ENCODE measurements at regions not wholly inside any gene's neighbourhood (a gene's known extent, or its start where the extent isn't known, plus 50 kb on each side); places are given as distances from the start of the nearest gene placed in this dataset.
"Not testable (repeated sequence)": the region's sequence is repeated elsewhere in the genome, so short reads cannot be mapped to it uniquely, and the experiment has no call there.

DNA sequence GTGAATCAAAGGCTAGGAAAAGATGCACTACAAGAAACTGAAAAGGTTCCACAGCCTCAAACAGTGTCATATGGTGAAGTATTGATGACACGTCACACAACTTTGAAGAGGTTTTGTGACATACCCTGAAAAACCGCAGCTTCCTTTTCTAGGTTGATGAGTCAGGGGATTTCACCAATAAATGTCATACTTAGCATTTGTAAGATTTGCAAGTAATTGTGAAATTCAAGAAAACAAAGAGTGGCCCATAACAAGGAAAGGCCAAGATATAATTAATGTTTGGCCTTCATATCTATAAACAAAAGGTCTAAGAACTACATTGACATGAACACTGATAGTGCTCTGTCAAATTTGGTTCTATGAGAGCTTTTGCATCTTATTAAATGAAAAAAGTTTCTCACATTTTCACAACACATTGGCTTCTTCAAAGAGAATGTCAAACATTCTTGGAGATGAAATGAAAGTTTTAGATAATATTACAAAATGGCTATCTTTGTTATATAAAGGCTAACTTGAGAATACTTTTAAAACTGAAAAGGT, 62.0 kb upstream of the NAMPT start:
- H3K27me3 ChIP-seq (ENCODE audit: control insufficient read depth, insufficient read depth, low read length) = no peaks in the 10 kb centered on the region

DNA sequence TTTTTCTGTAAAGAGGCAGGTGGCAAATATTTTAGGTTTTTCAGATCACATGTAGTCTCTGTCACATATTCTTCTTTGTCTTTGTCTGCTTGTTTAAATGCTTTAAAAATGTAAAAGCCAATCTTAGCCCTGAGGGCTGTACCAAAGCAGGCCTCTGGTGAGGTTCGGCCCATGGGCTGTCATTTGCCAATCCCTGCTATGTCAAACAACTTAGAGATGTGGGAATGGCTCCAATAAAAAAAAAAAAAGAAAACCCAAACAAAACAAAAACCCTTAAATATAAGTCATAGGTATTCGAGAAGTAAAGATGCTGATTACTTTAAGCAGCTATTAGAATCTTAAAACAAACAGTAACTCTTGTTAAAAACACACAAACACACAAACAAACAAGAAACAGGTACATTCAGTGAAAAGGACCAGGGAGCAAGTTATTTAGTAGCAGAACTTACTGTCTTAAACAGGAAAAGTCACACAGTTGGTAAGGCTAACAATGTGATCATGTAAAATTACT, 61.4 kb upstream of the NAMPT start:
- Histone ChIP-seq H3K36me3 (ENCODE audit: control insufficient read depth, insufficient read depth, low read length) (no peaks in the 10 kb centered on the region), H3K27me3 (ENCODE audit: control insufficient read depth, insufficient read depth, low read length) (no peaks in the 10 kb centered on the region), H3K4me3 (ENCODE audit: low read depth, low read length) (no peak overlapping the region)
- no peak for DNase-seq (ENCODE audit: low read depth)
- TF ChIP-seq, protein P1, sequence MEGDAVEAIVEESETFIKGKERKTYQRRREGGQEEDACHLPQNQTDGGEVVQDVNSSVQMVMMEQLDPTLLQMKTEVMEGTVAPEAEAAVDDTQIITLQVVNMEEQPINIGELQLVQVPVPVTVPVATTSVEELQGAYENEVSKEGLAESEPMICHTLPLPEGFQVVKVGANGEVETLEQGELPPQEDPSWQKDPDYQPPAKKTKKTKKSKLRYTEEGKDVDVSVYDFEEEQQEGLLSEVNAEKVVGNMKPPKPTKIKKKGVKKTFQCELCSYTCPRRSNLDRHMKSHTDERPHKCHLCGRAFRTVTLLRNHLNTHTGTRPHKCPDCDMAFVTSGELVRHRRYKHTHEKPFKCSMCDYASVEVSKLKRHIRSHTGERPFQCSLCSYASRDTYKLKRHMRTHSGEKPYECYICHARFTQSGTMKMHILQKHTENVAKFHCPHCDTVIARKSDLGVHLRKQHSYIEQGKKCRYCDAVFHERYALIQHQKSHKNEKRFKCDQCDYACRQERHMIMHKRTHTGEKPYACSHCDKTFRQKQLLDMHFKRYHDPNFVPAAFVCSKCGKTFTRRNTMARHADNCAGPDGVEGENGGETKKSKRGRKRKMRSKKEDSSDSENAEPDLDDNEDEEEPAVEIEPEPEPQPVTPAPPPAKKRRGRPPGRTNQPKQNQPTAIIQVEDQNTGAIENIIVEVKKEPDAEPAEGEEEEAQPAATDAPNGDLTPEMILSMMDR (IDR thresholded peaks at IDR 0.05; ENCODE audit: insufficient read depth, low read length, poor library complexity, severe bottlenecking) = no peak

More for the DNA sequence above, 62.0 kb upstream of the NAMPT start:
- H3K4me3 ChIP-seq (ENCODE audit: low read depth, low read length) = no peak overlapping the region
- peak; percentile 52 for DNase-seq (ENCODE audit: low read depth)
- H3K36me3 ChIP-seq (ENCODE audit: control insufficient read depth, insufficient read depth, low read length) = no peaks in the 10 kb centered on the region
- TF ChIP-seq, protein P1 (IDR thresholded peaks at IDR 0.05; ENCODE audit: insufficient read depth, low read length, poor library complexity, severe bottlenecking) = no peak

DNA sequence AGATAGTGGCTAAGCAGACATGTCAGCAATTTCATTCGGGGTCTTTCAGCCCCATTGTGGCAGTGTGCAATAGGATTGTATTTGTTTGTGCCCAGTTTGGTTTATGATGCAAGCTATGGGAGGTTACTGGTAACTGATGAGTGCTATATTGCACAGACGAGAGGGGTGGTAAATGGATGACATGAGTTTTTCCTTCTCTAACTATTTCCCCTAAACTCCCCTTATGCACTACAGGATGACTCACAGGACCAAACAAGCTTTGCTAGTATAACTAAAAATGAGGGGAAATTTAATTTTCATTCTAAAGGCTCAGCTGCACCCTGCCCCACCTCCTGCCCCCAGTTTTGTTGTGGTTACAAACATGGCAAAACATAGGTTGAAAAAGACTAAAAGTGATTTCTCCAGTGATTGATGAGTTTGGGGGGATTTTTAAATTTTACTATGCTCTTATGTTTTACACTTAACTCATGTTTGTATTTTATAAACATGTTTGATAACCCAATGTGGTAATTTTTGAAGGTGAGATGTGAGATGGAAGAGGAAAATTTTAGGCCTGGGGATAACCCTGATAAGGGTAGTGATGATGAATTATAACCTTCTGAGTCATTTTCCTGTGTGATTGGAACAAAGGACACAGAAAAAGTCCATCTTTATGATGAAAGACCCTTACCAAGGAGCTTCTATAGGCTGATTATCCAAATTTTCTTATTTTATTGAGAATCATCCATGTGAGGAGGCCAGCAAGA, 60.8 kb upstream of the NAMPT start:
- Histone ChIP-seq H3K4me3 (ENCODE audit: low read depth, low read length) (no peak overlapping the region), H3K36me3 (ENCODE audit: control insufficient read depth, insufficient read depth, low read length) (no peaks in the 10 kb centered on the region), H3K27me3 (ENCODE audit: control insufficient read depth, insufficient read depth, low read length) (no peaks in the 10 kb centered on the region)
- TF ChIP-seq, protein P1 (IDR thresholded peaks at IDR 0.05; ENCODE audit: insufficient read depth, low read length, poor library complexity, severe bottlenecking) = no peak
- no peak for DNase-seq (ENCODE audit: low read depth)

DNA sequence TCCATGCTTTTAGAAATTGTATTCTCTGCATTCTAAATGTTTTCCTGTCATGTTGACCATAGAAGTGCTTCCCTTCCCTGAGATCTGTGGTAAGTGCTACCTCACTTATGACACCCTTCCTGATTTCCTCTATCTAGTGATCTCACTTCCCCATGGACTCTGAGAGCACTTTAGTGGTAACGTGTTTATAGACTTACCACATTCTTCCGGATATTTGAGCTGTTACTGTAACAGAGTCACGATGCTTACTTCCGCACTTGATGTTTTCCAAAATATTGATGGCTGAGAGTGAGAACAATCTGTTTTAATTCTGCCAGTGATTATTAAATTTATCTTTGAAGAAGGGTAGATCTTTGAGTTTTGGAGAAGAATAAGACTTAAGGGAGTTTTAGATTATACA, 60.1 kb upstream of the NAMPT start:
- Histone ChIP-seq H3K4me3 (ENCODE audit: low read depth, low read length) (no peak overlapping the region), H3K36me3 (ENCODE audit: control insufficient read depth, insufficient read depth, low read length) (no peaks in the 10 kb centered on the region), H3K27me3 (ENCODE audit: control insufficient read depth, insufficient read depth, low read length) (no peaks in the 10 kb centered on the region)
- no peak for DNase-seq (ENCODE audit: low read depth)
- TF ChIP-seq, protein P1 (IDR thresholded peaks at IDR 0.05; ENCODE audit: insufficient read depth, low read length, poor library complexity, severe bottlenecking) = no peak

DNA sequence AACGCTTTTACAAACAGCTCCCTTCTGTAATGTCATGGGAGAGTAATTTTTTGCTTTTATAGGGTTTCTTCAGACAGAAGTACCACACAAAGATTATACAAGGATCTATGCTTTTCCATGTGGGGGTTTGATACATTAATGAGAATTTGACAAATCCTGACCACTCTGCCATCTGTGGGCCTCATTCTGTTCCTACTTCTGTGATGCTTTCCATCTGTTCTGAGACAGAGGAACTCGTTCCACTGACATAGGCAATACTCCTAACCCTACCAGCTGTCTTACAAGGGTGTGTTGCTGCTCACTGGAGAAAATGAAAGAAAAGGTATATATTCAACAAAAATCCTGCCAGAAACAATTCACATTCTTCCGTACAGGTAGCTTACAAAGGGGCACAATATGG, 59.4 kb upstream of the NAMPT start:
- no peaks in the 10 kb centered on the region for H3K36me3 ChIP-seq (ENCODE audit: control insufficient read depth, insufficient read depth, low read length)
- no peak overlapping the region for H3K4me3 ChIP-seq (ENCODE audit: low read depth, low read length)
- TF ChIP-seq, protein P1 (IDR thresholded peaks at IDR 0.05; ENCODE audit: insufficient read depth, low read length, poor library complexity, severe bottlenecking) = no peak
- no peak for DNase-seq (ENCODE audit: low read depth)
- H3K27me3 ChIP-seq (ENCODE audit: control insufficient read depth, insufficient read depth, low read length) = no peaks in the 10 kb centered on the region

DNA sequence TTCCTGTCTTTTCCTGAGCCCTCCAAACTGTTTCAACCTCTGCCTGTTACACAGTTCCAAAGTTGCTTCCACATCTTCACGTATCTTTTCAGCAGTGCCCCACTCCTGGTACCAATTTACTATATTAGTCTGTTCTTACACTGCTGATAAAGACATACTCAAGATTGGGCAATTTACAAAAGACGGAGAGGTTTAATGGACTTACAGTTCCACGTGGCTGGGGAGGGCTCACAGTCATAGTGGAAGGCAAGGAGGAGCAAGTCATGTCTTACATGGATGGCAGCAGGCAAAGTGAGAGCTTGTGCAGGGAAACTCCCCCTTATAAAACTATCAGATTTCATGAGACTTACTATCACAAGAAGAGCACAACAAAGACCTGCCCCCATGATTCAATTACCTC, 57.3 kb upstream of the NAMPT start:
- H3K4me3 ChIP-seq (ENCODE audit: low read depth, low read length); DNase-seq (ENCODE audit: low read depth); H3K27me3 ChIP-seq (ENCODE audit: control insufficient read depth, insufficient read depth, low read length); H3K36me3 ChIP-seq (ENCODE audit: control insufficient read depth, insufficient read depth, low read length): not testable (repeated sequence)

DNA sequence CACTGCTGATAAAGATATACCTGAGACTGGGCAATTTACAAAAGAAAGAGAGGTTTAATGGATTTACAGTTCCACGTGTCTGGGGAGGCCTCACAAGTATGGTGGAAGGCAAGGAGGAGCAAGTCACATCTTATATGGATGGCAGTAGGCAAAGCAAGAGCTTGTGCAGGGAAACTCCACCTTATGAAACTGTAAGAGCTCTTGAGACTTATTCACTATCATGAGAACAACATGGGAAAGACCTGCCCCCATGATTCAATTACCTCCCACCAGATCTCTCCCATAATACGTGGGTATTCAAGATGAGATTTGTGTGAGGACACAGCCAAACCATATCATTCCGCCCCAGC, 55.4 kb upstream of the NAMPT start:
- H3K36me3 ChIP-seq (ENCODE audit: control insufficient read depth, insufficient read depth, low read length); DNase-seq (ENCODE audit: low read depth); H3K27me3 ChIP-seq (ENCODE audit: control insufficient read depth, insufficient read depth, low read length); H3K4me3 ChIP-seq (ENCODE audit: low read depth, low read length): not testable (repeated sequence)

Measured in kidney epithelial cell (primary cell).